ENCODE measurements at regions not wholly inside any gene's neighbourhood (a gene's known extent, or its start where the extent isn't known, plus 50 kb on each side); places are given as distances from the start of the nearest gene placed in this dataset.

DNA sequence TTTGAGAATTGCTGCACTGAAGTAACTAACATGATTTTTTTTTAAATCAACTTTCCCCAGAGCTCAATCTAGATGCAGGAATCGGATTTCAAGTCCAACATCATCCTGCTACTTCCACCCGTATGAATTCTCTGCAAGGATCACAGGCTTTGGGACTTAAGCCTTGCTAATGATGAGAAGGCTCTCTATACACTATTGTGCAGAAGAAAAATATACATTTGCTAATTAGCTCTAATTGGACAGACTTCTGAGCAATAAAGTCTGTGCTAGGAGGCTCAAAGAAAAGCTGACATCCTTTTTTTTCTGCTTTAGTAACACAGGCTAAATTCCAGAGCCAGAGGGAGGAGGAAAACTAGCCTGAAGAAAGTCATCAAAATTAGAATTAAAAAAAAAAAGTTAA, 433.6 kb downstream of the PMP22 start:
- no peaks in the 10 kb centered on the region for H3K27me3 ChIP-seq (ENCODE audit: control insufficient read depth in 2 of 2, insufficient read depth in 2 of 2, low read length in 2 of 2)
- no peaks in the 10 kb centered on the region for H3K36me3 ChIP-seq (ENCODE audit: control insufficient read depth, insufficient read depth, low read length)
- H3K9me1 ChIP-seq (ENCODE audit: control insufficient read depth, insufficient read depth, low read length): no peaks in the 10 kb centered on the region
- POLR2A ChIA-PET: no interaction called here
- no peak overlapping the region for H3K4me2 ChIP-seq (ENCODE audit: insufficient read depth, low read length)
- H2AFZ ChIP-seq (ENCODE audit: low read depth, low read length): no peak overlapping the region
- no peaks in the 10 kb centered on the region for H3K79me2 ChIP-seq (ENCODE audit: control insufficient read depth, insufficient read depth, low read length)
- no peak for DNase-seq (ENCODE audit: extremely low read depth in 1 of 4, low spot score in 3 of 4)
- no TSS peak for BruUV-seq (replicated peaks)
- no peak for ATAC-seq
- intact Hi-C loops (cut with micrococcal nuclease): no loop called here
- H4K20me1 ChIP-seq (replicated peaks; ENCODE audit: control insufficient read depth, insufficient read depth, low read length): no peaks in the 10 kb centered on the region
- no peak for TF ChIP-seq HNRNPUL1 (IDR thresholded peaks at IDR 0.05; ENCODE audit: low read length)
- TF ChIP-seq CEBPG (CRISPR knock-in tag; IDR thresholded peaks at IDR 0.05): no peak
- no peak for TF ChIP-seq CEBPG (tag; conservative IDR thresholded peaks at IDR 0.05 in 1 of 2, IDR thresholded peaks at IDR 0.05 in 1 of 2)
- no peak for TF ChIP-seq JUND (IDR thresholded peaks at IDR 0.05; ENCODE audit: borderline replicate concordance, low read depth, low read length)
- no peak for TF ChIP-seq JUND (tag; IDR thresholded peaks at IDR 0.05; ENCODE audit: borderline replicate concordance, low read depth, low read length)
- TF ChIP-seq CCNT2 (IDR thresholded peaks at IDR 0.05; ENCODE audit: borderline replicate concordance, extremely low read depth, insufficient read length, low read depth, low read length): no peak
- no peak for TF ChIP-seq ZNF830 (CRISPR knock-in tag; IDR thresholded peaks at IDR 0.05)
- TF ChIP-seq GABPB1 (CRISPR knock-in tag; IDR thresholded peaks at IDR 0.05): no peak
- no peak for TF ChIP-seq ZNF561 (CRISPR knock-in tag; conservative IDR thresholded peaks at IDR 0.05)
- no peak for TF ChIP-seq MYNN (IDR thresholded peaks at IDR 0.05)
- TF ChIP-seq MYNN (CRISPR knock-in tag; IDR thresholded peaks at IDR 0.05): no peak
- TF ChIP-seq KAT7 (CRISPR knock-in tag; IDR thresholded peaks at IDR 0.05; ENCODE audit: borderline replicate concordance): no peak
- no peak for TF ChIP-seq EHMT2 (IDR thresholded peaks at IDR 0.05)
- TF ChIP-seq ILF3 (IDR thresholded peaks at IDR 0.05; ENCODE audit: borderline replicate concordance): no peak
- TF ChIP-seq, protein P1, sequence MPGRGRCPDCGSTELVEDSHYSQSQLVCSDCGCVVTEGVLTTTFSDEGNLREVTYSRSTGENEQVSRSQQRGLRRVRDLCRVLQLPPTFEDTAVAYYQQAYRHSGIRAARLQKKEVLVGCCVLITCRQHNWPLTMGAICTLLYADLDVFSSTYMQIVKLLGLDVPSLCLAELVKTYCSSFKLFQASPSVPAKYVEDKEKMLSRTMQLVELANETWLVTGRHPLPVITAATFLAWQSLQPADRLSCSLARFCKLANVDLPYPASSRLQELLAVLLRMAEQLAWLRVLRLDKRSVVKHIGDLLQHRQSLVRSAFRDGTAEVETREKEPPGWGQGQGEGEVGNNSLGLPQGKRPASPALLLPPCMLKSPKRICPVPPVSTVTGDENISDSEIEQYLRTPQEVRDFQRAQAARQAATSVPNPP (IDR thresholded peaks at IDR 0.05; ENCODE audit: borderline replicate concordance, insufficient read depth, insufficient read length): no peak
- no peak for TF ChIP-seq ZNF140 (CRISPR knock-in tag; IDR thresholded peaks at IDR 0.05)
- no peak for TF ChIP-seq ZNF507 (tag; conservative IDR thresholded peaks at IDR 0.05)
- TF ChIP-seq PHF21A (IDR thresholded peaks at IDR 0.05; ENCODE audit: borderline replicate concordance, low read depth): no peak
- no peak for TF ChIP-seq HMGN3 (IDR thresholded peaks at IDR 0.05; ENCODE audit: borderline replicate concordance, extremely low read depth, insufficient read length, low read depth, low read length)
- TF ChIP-seq RB1 (IDR thresholded peaks at IDR 0.05; ENCODE audit: low read depth): no peak
- TF ChIP-seq KDM4B (IDR thresholded peaks at IDR 0.05; ENCODE audit: borderline replicate concordance in 2 of 2, low read depth in 1 of 2): no peak
- H3K27ac ChIP-seq (ENCODE audit: extremely low read depth, low read depth, low read length): no peak overlapping the region
- 0% methylated on average over 2 of the region's 2 CpGs for WGBS (ENCODE audit: insufficient coverage, low coverage, missing lambda C conversion rate)
- no peak overlapping the region for H3K4me3 ChIP-seq
- no peak for FAIRE-seq
- in situ Hi-C loops (cut with MboI): no loop called here
- H3K9ac ChIP-seq (ENCODE audit: insufficient read depth in 1 of 2, low read depth in 2 of 2, low read length in 2 of 2): no peak overlapping the region
- no peaks in the 10 kb centered on the region for H3K4me1 ChIP-seq (replicated peaks in 1 of 2; ENCODE audit: control insufficient read depth in 2 of 2, insufficient read depth in 2 of 2, low read length in 2 of 2)
- no peaks in the 10 kb centered on the region for H3K9me3 ChIP-seq (replicated peaks; ENCODE audit: control insufficient read depth, insufficient read depth, low read depth, low read length)
- CTCF ChIA-PET (ENCODE audit: low intra/inter-chr PET ratio): no interaction called here
